OCI-M2 (cell line): ENCODE measurements at regions not wholly inside any gene's neighbourhood (a gene's known extent, or its start where the extent isn't known, plus 50 kb on each side); places are given as distances from the start of the nearest gene placed in this dataset.
"Not testable (repeated sequence)": the region's sequence is repeated elsewhere in the genome, so short reads cannot be mapped to it uniquely, and the experiment has no call there.

Source experiments
- DNase-seq: peaks from one replicate; lab custom pipeline; 2025; ENCODE audit not compliant: unreplicated experiment; lab: John Stamatoyannopoulos, UW

DNA sequence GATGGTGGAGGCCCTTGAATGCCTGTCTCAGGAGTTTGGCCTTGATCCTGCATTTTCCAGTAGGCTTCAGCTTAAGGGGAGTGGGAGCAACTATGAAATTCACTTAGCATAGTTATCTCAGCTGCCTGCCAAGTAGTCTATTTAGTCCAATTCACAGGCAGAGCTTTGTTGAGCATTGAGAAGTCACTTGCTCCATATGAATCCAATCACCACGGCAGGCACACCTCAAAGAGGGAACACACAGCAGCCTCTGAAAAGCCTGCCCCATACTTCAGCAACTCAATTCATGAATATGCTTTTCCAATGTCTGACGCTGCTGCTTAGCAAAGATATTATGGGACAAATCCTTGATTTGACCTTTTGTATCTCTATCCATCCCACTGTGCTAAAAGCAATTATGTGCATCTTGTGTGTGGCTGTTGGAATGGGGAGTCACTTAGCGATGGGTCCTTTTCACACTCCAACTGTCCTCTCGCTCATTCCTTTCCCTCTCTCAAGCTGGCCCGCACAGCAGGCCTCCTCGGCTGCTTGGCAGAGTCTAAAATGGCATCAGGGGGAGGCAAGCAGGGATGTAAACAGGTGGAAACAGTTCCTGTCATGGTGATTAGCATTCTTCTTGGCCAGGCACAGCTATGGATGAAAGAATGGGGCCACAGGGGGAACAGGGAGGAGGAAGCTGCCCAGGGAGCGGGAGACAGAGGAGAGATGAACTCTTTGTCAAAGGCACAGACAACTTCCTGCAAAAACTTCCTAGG, 56.0 kb upstream of the LRPPRC start:
- no peak for DNase-seq

DNA sequence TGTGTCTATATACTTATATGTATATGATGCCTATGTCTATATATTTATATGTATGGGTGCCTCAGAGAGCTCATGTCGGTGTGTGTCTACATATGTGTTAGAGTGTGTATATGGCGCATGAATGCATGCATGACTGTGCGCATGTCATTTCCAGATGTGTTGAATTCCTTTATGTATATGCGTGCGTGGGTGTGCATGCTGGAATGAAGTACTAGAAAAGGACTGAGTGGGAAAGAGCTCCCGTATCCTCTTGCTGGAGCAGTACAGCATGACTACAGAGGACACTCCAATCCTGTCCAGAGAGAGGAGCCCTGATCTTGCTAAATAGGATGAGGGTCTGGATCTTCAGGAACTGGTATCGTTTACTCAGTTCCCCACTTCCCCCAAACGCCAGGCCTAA, 56.8 kb upstream of the LRPPRC start:
- no peak for DNase-seq

DNA sequence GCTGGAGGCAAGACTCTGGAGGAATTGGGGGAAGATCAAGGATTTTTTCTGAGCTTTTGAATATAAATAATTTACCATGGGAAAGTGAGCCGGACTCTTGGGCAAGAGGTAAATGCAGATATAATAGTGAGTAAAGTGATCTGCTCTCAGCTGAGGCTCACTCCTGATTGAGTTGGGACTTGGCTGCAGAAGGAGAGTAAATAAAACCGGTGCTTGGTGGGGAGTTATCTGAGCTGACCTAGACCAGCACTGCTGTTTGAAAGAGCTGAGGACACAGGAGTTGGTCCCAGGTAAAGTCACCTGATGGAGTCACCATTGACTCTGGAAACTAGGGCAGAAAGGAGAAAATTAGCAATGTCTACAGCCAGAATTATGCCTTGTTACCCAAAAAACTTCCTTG, 57.3 kb upstream of the LRPPRC start:
- no peak for DNase-seq

DNA sequence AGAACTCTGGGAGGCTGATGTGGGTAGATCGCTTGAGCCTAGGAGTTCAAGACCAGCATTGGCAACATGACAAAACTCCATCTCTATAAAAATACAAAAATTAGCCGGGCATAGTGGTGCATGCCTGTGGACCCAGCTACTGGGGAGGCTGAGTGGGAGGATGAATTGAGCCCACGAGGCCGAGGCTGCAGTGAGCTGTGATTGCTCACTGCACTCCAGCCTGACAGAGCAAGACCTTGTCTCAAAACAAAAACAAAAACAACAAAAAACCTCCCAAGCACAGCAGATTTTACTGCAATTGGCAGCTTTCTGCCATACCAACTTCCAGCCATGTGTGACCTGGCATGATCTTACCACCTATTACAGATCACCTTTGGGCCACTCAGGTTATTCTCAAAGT, 57.7 kb upstream of the LRPPRC start:
- no peak for DNase-seq

DNA sequence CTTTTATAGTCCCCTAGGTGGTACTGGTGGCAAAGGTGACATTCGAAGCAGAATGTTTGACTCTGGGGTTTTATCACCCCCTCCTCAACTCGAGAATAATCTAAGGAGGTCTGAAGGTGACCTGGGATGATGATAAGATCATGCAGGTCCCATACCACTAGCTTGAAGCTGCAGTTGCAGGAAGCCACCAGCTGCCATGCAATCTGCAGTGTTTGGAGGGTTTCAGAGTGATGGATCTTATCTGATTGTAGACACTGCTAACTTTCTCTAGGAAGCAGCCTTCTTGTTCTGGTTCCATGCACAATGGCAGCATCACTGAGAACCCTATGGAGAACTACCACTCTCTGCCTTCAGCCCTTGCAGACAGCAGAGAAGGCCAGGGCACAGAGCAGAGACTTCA, 59.4 kb upstream of the LRPPRC start:
- DNase-seq: no peak

DNA sequence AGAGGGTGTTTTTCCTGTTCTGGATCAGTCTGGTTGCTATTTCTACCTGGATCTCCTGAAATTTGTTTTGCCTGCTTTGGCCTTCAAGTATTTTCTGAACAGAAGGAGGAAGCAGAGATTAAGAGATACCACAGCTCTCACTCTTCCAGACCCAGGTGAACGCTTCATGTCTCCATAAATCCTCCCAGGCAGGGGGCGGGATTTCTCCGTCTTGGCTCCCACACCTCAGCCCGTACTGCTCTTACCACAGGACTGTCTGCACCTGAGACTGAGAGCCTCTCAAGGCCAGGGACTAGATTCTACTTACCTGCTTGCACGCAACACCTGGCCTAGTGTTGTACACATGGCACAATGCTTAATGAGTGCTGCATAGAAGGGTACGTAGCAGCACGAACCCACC, 59.9 kb upstream of the LRPPRC start:
- DNase-seq: no peak

DNA sequence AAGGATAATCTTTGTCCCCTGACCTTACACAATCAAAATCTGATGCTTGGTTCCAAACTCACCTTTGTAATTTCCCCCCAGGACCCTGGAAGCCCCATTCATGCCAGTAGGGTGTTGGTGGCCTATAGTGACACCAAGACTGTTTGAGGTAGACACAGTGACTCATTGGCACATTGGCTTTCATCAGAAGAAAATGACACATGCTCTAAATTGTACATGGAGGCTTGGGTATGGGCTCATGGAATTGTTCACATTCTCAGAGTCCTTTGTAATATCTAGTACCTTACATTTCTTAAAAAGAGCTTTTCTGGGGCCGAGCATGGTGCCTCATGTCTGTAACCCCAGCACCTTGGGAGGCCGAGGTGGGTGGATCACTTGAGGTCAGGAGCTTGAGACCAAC, 61.2 kb upstream of the LRPPRC start:
- DNase-seq: no peak

DNA sequence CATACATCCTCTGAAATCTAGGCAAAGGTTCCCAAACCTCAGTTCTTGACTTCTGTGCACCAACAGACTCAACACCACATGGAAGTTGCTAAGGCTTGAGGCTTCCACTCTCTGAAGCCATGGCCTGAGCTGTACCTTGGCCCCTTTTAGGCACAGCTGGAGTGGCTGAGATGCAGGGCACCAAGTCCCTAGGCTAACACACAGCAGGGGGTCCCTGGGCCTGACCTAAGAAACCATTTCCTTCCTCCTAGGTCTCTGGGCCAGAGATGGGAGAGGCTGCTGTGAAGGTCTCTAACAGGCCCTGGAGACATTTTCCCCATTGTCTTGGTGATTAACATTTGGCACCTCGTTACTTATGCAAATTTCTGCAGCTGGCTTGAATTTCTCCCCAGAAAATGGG, 64.5 kb upstream of the LRPPRC start:
- not testable (repeated sequence) for DNase-seq

DNA sequence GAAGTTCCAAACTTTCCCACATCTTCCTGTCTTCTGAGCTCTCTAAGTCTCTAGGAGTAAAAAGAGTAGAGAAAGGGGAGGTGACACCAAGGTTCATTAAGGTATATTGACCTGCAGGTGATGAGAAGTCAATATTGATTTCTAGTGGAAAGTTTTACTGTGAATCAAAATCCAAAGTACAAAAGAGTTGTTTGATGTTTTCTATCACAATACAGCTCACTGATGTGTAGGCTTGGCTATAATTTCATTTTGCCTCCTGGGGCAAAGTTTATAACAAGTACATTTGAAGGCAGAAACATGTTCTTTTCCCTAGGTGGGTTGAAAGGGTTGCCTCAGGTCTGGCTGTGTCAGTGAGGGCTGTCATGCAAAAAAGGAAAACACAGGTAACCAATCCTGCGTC, 65.2 kb upstream of the LRPPRC start:
- no peak for DNase-seq

DNA sequence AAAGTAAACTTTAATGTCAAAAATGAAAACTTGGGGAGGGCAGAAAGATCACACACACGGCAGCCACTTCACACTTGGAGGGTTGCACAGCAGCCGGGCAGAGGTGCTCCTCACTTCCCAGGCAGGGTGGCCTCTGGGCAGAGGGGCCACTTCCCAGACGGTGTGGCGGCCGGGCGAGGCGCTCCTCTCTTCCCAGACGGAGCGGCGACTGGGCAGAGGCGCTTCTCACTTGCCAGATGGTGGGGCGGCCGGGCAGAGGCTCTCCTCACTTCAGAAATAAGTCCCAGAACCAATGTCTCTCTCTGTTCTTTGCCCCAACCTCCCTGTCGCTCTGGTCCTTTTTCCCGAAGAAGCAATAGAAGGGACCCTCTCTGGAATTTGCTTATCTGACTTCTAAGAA, 65.7 kb upstream of the LRPPRC start:
- DNase-seq: no peak

DNA sequence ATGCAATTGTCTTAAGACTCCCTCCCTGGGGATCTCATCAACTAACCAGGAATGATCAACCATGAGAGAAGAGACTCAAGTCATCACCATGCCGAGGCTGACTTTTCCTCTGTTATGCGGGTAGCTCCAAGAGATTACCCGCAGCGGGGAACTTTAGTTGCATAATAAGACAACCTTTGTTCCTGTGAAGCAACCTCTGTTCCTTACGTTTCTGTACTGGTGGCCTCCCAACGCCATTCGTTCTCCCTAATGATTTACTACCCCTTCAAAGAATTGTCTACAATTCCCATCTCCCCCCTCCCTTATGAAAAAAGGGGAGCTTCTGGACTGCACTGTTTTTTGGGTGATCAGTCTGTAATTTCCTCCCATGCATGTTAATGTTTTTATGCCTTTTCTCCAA, 66.1 kb upstream of the LRPPRC start:
- DNase-seq: no peak

DNA sequence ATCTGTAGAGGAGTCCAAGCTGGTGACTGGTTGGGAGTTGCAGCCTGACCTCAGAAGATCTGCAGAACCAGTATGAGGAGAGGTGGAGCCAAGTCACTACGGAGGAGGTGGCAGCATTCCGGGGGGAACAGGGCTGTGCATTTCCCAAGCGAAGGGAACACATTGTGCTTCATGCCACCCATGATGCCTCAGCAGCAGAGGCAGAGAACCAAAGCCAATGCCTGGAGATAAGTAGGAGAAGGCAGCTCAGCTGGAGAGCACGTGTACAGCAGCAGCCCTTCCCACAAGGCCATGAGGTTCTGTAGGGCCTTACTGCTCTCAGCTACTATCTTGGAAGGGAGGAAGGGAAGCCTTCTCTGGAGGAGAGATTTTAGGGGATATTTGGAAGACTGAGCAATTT, 67.2 kb upstream of the LRPPRC start:
- DNase-seq: no peak

DNA sequence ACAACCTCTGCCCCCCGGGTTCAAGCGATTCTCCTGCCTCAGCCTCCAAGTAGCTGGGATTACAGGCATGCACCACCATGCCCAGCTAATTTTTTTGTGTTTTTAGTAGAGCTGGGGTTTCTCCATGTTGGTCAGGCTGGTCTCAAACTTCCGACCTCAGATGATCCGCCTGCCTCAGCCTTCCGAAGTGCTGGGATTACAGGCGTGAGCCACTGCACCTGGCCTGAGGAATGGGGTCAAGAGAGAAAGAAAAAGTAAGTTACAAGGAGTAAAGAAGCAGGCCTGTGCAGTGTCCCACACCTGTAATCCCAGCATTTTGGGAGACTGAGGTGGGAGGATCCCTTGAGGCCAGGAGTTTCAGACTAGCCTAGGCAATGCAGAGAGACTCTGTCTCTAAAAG, 68.5 kb upstream of the LRPPRC start:
- not testable (repeated sequence) for DNase-seq

DNA sequence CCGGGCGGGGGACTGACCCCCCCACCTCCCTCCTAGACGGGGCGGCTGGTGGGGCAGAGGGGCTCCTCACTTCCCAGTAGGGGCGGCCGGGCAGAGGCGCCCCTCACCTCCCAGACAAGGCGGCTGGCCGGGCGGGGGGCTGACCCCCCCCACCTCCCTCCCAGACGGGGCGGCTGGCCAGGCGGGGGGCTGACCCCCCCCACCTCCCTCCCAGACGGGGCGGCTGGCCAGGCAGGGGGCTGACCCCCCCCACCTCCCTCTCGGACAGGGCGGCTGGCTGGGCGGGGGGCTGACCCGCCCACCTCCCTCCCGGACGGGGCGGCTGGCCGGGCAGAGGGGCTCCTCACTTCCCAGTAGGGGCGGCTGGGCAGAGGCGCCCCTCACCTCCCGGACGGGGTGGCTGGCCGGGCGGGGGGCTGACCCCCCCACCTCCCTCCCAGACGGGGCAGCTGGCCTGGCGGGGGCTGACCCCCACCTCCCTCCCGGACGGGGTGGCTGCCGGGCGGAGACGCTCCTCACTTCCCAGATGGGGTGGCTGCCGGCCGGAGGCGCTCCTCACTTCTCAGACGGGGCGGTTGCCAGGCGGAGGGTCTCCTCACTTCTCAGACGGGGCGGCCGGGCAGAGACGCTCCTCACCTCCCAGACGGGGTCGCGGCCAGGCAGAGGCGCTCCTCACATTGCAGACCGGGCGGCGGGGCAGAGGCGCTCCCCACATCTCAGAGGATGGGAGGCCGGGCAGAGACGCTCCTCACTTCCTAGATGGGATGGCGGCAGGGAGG, 71.4 kb upstream of the LRPPRC start:
- not testable (repeated sequence) for DNase-seq

DNA sequence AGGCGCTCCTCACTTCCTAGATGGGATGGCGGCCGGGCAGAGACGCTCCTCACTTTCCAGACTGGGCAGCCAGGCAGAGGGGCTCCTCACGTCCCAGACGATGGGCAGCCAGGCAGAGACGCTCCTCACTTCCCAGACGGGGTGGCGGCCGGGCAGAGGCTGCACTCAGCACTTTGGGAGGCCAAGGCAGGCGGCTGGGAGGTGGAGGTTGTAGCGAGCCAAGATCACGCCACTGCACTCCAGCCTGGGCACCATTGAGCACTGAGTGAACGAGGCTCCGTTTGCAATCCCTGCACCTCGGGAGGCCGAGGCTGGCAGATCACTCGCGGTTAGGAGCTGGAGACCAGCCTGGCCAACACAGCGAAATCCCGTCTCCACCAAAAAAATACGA, 72.0 kb upstream of the LRPPRC start:
- not testable (repeated sequence) for DNase-seq

DNA sequence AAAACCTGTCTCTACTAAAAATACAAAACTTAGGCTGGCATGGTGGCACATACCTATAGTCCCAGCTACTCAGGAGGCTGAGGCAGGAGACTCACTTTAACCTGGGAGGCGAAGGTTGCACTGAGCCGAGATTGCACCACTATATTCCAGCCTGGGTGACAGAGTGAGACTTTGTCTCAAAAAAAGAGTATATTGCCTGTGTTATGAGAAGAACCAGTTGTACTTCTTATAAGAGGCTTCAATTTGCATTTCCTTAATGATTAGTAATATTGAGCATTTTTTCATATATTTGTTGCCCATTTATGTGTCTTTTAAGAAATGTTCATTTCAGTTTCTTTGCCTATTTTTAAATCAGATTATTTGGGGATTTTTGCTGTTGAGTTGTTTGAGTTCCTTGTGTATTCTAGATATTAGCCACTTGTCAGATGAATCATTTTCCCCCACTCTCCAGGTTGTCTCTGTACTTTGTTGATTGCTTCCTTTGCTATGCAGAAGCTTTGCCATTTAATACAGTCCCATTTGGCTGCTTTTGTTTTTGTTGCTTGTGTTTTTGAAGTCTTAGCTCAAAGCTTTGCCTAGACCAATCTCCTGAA, 75.8 kb upstream of the LRPPRC start:
- DNase-seq: no peak

DNA sequence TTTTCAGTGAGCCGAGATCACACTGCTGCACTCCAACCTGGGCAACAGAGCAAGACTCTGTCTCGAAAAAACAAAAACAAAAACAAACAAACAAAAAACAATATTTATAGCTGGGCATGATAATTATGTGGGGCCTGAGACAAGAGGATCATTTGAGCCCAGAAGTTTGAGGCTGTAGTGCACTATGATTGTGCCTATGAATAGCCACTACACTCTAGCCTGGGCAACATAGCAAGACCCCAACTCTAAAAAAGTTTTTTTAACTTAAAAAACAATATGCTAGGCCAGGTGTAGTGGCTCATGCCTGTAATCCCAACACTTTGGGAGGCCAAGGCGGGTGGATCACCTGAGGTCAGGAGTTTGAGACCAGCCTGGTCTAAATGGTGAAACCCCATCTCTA, 77.9 kb upstream of the LRPPRC start:
- DNase-seq: not testable (repeated sequence)

DNA sequence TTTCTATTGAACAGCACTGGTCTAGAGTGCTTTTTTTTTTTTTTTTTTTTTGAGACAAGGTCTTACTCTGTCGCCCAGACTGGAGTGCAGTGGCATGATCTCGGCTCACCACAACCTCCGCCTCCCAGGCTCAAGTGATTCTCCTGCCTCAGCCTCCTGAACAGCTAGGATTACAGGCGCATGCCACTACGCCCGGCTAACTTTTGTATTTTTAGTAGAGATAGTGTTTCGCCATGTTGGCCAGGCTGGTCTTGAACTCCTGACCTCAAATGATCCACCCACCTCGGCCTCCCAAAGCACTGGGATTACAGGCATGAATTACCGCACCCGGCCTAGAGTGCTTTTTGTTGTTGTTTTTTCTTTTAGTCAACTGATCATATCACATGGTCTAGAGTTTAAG, 79.0 kb upstream of the LRPPRC start:
- not testable (repeated sequence) for DNase-seq

DNA sequence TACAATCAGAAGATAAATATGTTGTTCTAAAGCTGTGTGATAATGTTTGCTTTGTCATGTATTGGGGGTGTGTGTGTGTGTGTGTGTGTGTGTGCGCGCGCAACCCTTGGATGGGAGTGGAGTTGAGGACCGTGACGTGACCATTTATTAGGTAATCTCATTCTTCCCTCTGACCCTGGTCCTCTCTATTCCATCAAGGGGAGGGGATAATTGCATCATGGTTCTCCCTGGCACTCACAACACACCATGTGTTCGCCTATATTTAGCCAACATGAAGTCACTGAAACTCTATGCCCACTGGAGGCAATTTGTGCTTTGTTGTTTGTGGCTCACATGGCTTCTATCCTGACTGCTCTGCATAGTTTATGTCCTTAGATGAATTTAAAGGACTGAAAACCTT, 79.8 kb upstream of the LRPPRC start:
- DNase-seq: no peak

DNA sequence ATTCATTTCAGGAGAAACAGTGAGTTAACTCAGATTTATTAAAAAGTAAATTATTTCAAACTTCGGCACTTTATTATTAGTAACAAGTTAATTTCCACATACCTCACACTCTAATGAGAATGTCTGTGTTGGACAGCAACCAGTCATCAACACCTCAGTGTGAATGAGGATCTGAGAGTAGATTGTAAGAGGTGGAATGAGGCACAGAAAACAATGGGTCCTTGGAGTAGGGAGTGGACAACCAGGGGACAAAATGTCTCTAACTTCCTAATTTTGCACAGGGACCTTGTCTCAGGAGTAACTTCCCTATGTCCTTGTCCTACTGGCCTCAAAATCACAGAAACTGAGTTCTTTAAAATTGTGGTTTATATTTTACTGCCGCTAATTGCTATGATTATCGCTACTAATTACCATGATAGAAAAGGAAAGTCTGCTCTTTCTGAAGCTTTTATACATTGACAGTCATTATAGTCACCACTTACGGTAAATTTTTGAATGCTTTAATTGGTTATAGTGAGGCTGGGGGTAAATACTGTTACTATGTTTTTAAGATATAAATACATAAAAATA, 82.2 kb upstream of the LRPPRC start:
- no peak for DNase-seq

DNA sequence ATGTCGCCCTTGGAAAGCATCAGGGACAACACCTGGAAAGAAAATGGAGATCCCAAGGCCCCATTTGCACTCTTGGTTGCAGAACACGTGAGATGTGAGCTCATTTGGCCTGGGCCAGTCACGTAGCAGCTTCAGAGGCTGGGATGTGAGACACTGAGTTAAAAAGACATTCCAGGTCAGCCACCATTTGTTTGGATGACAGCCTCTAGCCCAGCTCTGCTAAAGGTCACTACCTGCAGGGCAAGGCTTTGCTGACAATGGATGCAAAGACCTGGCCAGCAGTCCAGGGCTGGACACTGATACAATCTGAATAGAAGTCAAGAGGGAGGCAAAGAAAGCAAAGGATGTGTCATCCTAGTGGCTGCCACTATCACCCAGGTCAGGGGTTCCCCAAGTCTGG, 83.9 kb upstream of the LRPPRC start:
- DNase-seq: no peak

DNA sequence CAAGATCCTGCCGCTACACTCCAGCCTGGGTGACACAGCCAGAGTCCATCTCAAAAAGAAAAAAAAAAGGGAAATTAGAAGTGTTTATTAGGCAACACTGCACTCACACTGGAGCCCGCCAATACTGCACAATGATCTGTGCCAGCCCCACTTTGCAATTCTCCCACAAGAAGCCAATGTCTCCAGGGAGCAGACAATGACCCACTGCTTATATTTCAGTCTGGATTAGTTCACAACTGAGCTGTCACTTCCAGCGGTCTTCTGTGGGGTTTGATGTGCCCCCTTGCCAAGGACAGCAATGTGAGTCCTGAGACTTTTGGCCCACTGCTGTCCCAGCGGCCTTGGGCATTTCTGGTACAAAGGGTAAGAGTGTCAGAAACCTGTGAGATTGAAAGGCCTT, 85.6 kb upstream of the PPM1B start:
- no peak for DNase-seq
